GM23338 (cell line): ENCODE measurements at regions not wholly inside any gene's neighbourhood (a gene's known extent, or its start where the extent isn't known, plus 50 kb on each side); places are given as distances from the start of the nearest gene placed in this dataset.
"Not testable (repeated sequence)": the region's sequence is repeated elsewhere in the genome, so short reads cannot be mapped to it uniquely, and the experiment has no call there.

Source experiments
- ATAC-seq: fragments of 200-7000 bp; cut with Tn5 transposase; 3 replicates; pipeline ENCODE4 v1.9.1; 2020
- DNase-seq: peaks from one replicate; pipeline ENCODE4 v3.0.0-alpha.2; 2015; ENCODE audit warnings: low spot score
- H2AFZ ChIP-seq: fragments of 200-600 bp; sonication (generic); 2 replicates; pipeline ENCODE4 v1.8.0; 2016; ENCODE audit warnings: antibody characterized with exemption, mild to moderate bottlenecking, moderate library complexity
- H3F3A ChIP-seq: fragments of 200-600 bp; sonication (generic); replicated peaks from 2 replicates; pipeline ENCODE4 v1.8.0; 2017; ENCODE audit warnings: antibody characterized with exemption, mixed run types, low read depth
- H3K27ac ChIP-seq: fragments of 200-600 bp; sonication (generic); 2 replicates; pipeline ENCODE4 v1.6.1; 2016; ENCODE audit warnings: low read depth
- H3K27me3 ChIP-seq: fragments of 200-600 bp; sonication (generic); 2 replicates; pipeline ENCODE4 v1.8.0; 2016; ENCODE audit warnings: mild to moderate bottlenecking, mixed run types, moderate library complexity; ENCODE audit not compliant: insufficient read depth
- H3K36me3 ChIP-seq: fragments of 200-600 bp; sonication (generic); 2 replicates; pipeline ENCODE4 v1.8.0; 2016; ENCODE audit warnings: mild to moderate bottlenecking; ENCODE audit not compliant: insufficient read depth
- H3K4me1 ChIP-seq: fragments of 200-600 bp; sonication (generic); 2 replicates; pipeline ENCODE4 v1.8.0; 2016; ENCODE audit warnings: mild to moderate bottlenecking, moderate library complexity; ENCODE audit not compliant: insufficient read depth
- H3K4me2 ChIP-seq: fragments of 200-600 bp; sonication (generic); 2 replicates; pipeline ENCODE4 v1.7.1; 2017; ENCODE audit warnings: mixed run types
- H3K4me3 ChIP-seq: fragments of 200-600 bp; sonication (generic); 2 replicates; pipeline ENCODE4 v1.6.1; 2016; ENCODE audit warnings: mixed run types
- H3K79me2 ChIP-seq: fragments of 200-600 bp; sonication (generic); replicated peaks from 2 replicates; pipeline ENCODE4 v1.8.0; 2017; ENCODE audit warnings: mild to moderate bottlenecking; ENCODE audit not compliant: insufficient read depth
- H3K9me2 ChIP-seq: fragments of 200-600 bp; sonication (generic); 2 replicates; pipeline ENCODE4 v1.8.0; 2017; ENCODE audit not compliant: insufficient read depth
- H4K20me1 ChIP-seq: fragments of 200-600 bp; sonication (generic); replicated peaks from 2 replicates; pipeline ENCODE4 v1.8.0; 2017; ENCODE audit warnings: mild to moderate bottlenecking; ENCODE audit not compliant: insufficient read depth
- H3K27ac Mint-ChIP-seq: 2 replicates; pipeline ENCODE4 v1.8.0; 2020; ENCODE audit warnings: inconsistent platforms, mild to moderate bottlenecking, moderate library complexity, mixed read lengths
- H3K27me3 Mint-ChIP-seq: 3 replicates; pipeline ENCODE4 v1.8.0; 2022; ENCODE audit warnings: low read depth, mild to moderate bottlenecking, moderate library complexity, mixed read lengths, inconsistent platforms; ENCODE audit not compliant: insufficient read depth, poor library complexity
- H3K36me3 Mint-ChIP-seq: 3 replicates; pipeline ENCODE4 v1.8.0; 2021; ENCODE audit warnings: low read depth, mild to moderate bottlenecking, inconsistent platforms, moderate library complexity, mixed read lengths
- H3K4me1 Mint-ChIP-seq: 3 replicates; pipeline ENCODE4 v1.8.0; 2020; ENCODE audit warnings: mild to moderate bottlenecking, inconsistent platforms, mixed read lengths
- H3K4me3 Mint-ChIP-seq: 3 replicates; pipeline ENCODE4 v1.8.0; 2021; ENCODE audit warnings: moderate library complexity, mild to moderate bottlenecking, inconsistent platforms, mixed read lengths
- H3K9me3 Mint-ChIP-seq: 3 replicates; pipeline ENCODE4 v1.8.0; 2020; ENCODE audit warnings: moderate library complexity, mild to moderate bottlenecking, inconsistent platforms, mixed read lengths
- CREB1 ChIP-seq: fragments of 250-450 bp; sonication (Bioruptor Pico); IDR thresholded peaks from 2 replicates; pipeline ENCODE4 v1.5.0; 2020; ENCODE audit warnings: low read depth, mild to moderate bottlenecking, moderate library complexity
- EZH2 ChIP-seq: fragments of 200-600 bp; sonication (generic); IDR thresholded peaks from one replicate; pipeline ENCODE4 v1.8.0; 2017; ENCODE audit warnings: antibody characterized with exemption, mild to moderate bottlenecking, low read depth; ENCODE audit not compliant: unreplicated experiment
- EZH2phosphoT487 ChIP-seq: fragments of 200-600 bp; sonication (generic); IDR thresholded peaks from one replicate; pipeline ENCODE4 v1.8.1; 2018; ENCODE audit warnings: antibody characterized with exemption; ENCODE audit not compliant: unreplicated experiment
- JUNB ChIP-seq: IDR thresholded peaks from one replicate; pipeline ENCODE4 v1.6.1; 2016; ENCODE audit warnings: antibody characterized with exemption; ENCODE audit not compliant: unreplicated experiment
- NANOG ChIP-seq: IDR thresholded peaks from 2 replicates; pipeline ENCODE4 v1.6.1; 2016; ENCODE audit warnings: antibody characterized with exemption, borderline replicate concordance
- POLR2AphosphoS5 ChIP-seq: IDR thresholded peaks from 2 replicates; pipeline ENCODE4 v1.6.1; 2016; ENCODE audit warnings: antibody characterized with exemption, low read depth
- ZNF114 ChIP-seq: fragments of 250-450 bp; sonication (Bioruptor Pico); IDR thresholded peaks from 2 replicates; pipeline ENCODE4 v1.5.0; 2020; ENCODE audit warnings: mild to moderate bottlenecking, moderate library complexity
- ZNF331 ChIP-seq: fragments of 250-450 bp; sonication (Bioruptor Pico); IDR thresholded peaks from 2 replicates; pipeline ENCODE4 v1.5.0; 2020; ENCODE audit warnings: low read depth, mild to moderate bottlenecking, moderate library complexity
- TF ChIP-seq, protein P1 (sequence below): IDR thresholded peaks from one replicate; pipeline ENCODE4 v1.6.1; 2018; ENCODE audit warnings: antibody characterized with exemption; ENCODE audit not compliant: unreplicated experiment
- TF ChIP-seq, protein P2 (sequence below), 2 experiments: fragments of 200-600 bp in 1 of 2; sonication (generic) in 1 of 2; conservative IDR thresholded peaks; 2 replicates each; pipeline versions ENCODE4 v1.5.1 to v1.6.1; 2016 to 2017; ENCODE audit warnings: antibody characterized with exemption in 2 of 2, low read depth in 2 of 2, mild to moderate bottlenecking in 2 of 2, moderate library complexity in 1 of 2
- TF ChIP-seq, protein P3 (sequence below): fragments of 250-450 bp; sonication (Bioruptor Pico); IDR thresholded peaks from 2 replicates; pipeline ENCODE4 v1.5.0; 2020; ENCODE audit warnings: mild to moderate bottlenecking, moderate library complexity

DNA sequence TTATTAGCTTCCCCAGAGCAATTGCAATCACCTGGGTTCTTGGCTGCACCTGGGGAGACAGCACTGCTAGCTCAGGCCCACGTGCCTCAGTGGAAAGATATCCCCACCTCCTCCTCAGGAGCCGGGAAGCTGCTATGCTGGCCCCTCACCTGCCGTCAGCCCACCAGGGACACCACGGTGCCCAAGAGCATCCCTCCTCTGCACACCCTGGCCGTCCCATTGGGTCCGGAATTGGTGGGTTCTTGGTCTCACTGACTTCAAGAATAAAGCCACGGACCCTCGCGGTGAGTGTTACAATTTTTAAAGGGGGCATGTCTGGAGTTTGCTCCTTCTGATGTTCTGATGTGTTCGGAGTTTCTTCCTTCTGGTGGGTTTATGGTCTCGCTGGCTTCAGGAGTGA is 72.3 kb upstream of the MEF2A start:
- ATAC-seq (no peak), DNase-seq (no peak)
- Histone ChIP-seq H3K4me1 (no peaks in the 10 kb centered on the region), H3K27ac (no peak overlapping the region), H4K20me1 (no peaks in the 10 kb centered on the region), H3K4me3 (no peak overlapping the region), H2AFZ (no peak overlapping the region), H3K79me2 (no peaks in the 10 kb centered on the region), H3F3A (no peaks in the 10 kb centered on the region), H3K36me3 (no peaks in the 10 kb centered on the region; the same call in 1 of the 2 replicates), H3K9me2 (no peaks in the 10 kb centered on the region), H3K27me3 (no peaks in the 10 kb centered on the region), H3K4me2 (no peak overlapping the region)
- Mint-ChIP-seq H3K4me1 (no peaks in the 10 kb centered on the region; the same call in 2 of the 3 replicates), H3K27ac (no peak overlapping the region), H3K4me3 (no peak overlapping the region), H3K27me3 (peaks cover 5% of the 10 kb centered on the region), H3K9me3 (peaks cover 13% of the 10 kb centered on the region), H3K36me3 (peaks cover 3% of the 10 kb centered on the region; the same call in 1 of the 3 replicates)
- TF ChIP-seq NANOG: no peak
- TF ChIP-seq POLR2AphosphoS5: no peak
- no peak for TF ChIP-seq EZH2
- no peak for TF ChIP-seq JUNB
- TF ChIP-seq, protein P1, sequence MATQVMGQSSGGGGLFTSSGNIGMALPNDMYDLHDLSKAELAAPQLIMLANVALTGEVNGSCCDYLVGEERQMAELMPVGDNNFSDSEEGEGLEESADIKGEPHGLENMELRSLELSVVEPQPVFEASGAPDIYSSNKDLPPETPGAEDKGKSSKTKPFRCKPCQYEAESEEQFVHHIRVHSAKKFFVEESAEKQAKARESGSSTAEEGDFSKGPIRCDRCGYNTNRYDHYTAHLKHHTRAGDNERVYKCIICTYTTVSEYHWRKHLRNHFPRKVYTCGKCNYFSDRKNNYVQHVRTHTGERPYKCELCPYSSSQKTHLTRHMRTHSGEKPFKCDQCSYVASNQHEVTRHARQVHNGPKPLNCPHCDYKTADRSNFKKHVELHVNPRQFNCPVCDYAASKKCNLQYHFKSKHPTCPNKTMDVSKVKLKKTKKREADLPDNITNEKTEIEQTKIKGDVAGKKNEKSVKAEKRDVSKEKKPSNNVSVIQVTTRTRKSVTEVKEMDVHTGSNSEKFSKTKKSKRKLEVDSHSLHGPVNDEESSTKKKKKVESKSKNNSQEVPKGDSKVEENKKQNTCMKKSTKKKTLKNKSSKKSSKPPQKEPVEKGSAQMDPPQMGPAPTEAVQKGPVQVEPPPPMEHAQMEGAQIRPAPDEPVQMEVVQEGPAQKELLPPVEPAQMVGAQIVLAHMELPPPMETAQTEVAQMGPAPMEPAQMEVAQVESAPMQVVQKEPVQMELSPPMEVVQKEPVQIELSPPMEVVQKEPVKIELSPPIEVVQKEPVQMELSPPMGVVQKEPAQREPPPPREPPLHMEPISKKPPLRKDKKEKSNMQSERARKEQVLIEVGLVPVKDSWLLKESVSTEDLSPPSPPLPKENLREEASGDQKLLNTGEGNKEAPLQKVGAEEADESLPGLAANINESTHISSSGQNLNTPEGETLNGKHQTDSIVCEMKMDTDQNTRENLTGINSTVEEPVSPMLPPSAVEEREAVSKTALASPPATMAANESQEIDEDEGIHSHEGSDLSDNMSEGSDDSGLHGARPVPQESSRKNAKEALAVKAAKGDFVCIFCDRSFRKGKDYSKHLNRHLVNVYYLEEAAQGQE: no peak
- TF ChIP-seq, protein P2, sequence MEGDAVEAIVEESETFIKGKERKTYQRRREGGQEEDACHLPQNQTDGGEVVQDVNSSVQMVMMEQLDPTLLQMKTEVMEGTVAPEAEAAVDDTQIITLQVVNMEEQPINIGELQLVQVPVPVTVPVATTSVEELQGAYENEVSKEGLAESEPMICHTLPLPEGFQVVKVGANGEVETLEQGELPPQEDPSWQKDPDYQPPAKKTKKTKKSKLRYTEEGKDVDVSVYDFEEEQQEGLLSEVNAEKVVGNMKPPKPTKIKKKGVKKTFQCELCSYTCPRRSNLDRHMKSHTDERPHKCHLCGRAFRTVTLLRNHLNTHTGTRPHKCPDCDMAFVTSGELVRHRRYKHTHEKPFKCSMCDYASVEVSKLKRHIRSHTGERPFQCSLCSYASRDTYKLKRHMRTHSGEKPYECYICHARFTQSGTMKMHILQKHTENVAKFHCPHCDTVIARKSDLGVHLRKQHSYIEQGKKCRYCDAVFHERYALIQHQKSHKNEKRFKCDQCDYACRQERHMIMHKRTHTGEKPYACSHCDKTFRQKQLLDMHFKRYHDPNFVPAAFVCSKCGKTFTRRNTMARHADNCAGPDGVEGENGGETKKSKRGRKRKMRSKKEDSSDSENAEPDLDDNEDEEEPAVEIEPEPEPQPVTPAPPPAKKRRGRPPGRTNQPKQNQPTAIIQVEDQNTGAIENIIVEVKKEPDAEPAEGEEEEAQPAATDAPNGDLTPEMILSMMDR (conservative IDR thresholded peaks at IDR 0.05; ENCODE audit: low read depth in 2 of 2): no peak
- TF ChIP-seq CREB1: no peak
- TF ChIP-seq EZH2phosphoT487: no peak
- no peak for TF ChIP-seq ZNF114 (CRISPR knock-in tag)
- TF ChIP-seq ZNF331 (CRISPR knock-in tag): no peak
- TF ChIP-seq, protein P3, sequence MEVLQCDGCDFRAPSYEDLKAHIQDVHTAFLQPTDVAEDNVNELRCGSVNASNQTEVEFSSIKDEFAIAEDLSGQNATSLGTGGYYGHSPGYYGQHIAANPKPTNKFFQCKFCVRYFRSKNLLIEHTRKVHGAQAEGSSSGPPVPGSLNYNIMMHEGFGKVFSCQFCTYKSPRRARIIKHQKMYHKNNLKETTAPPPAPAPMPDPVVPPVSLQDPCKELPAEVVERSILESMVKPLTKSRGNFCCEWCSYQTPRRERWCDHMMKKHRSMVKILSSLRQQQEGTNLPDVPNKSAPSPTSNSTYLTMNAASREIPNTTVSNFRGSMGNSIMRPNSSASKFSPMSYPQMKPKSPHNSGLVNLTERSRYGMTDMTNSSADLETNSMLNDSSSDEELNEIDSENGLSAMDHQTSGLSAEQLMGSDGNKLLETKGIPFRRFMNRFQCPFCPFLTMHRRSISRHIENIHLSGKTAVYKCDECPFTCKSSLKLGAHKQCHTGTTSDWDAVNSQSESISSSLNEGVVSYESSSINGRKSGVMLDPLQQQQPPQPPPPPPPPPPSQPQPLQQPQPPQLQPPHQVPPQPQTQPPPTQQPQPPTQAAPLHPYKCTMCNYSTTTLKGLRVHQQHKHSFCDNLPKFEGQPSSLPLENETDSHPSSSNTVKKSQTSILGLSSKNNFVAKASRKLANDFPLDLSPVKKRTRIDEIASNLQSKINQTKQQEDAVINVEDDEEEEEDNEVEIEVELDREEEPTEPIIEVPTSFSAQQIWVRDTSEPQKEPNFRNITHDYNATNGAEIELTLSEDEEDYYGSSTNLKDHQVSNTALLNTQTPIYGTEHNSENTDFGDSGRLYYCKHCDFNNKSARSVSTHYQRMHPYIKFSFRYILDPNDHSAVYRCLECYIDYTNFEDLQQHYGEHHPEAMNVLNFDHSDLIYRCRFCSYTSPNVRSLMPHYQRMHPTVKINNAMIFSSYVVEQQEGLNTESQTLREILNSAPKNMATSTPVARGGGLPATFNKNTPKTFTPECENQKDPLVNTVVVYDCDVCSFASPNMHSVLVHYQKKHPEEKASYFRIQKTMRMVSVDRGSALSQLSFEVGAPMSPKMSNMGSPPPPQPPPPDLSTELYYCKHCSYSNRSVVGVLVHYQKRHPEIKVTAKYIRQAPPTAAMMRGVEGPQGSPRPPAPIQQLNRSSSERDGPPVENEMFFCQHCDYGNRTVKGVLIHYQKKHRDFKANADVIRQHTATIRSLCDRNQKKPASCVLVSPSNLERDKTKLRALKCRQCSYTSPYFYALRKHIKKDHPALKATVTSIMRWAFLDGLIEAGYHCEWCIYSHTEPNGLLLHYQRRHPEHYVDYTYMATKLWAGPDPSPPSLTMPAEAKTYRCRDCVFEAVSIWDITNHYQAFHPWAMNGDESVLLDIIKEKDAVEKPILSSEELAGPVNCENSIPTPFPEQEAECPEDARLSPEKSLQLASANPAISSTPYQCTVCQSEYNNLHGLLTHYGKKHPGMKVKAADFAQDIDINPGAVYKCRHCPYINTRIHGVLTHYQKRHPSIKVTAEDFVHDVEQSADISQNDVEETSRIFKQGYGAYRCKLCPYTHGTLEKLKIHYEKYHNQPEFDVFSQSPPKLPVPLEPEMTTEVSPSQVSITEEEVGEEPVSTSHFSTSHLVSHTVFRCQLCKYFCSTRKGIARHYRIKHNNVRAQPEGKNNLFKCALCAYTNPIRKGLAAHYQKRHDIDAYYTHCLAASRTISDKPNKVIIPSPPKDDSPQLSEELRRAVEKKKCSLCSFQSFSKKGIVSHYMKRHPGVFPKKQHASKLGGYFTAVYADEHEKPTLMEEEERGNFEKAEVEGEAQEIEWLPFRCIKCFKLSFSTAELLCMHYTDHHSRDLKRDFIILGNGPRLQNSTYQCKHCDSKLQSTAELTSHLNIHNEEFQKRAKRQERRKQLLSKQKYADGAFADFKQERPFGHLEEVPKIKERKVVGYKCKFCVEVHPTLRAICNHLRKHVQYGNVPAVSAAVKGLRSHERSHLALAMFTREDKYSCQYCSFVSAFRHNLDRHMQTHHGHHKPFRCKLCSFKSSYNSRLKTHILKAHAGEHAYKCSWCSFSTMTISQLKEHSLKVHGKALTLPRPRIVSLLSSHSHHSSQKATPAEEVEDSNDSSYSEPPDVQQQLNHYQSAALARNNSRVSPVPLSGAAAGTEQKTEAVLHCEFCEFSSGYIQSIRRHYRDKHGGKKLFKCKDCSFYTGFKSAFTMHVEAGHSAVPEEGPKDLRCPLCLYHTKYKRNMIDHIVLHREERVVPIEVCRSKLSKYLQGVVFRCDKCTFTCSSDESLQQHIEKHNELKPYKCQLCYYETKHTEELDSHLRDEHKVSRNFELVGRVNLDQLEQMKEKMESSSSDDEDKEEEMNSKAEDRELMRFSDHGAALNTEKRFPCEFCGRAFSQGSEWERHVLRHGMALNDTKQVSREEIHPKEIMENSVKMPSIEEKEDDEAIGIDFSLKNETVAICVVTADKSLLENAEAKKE (CRISPR knock-in tag): no peak

DNA sequence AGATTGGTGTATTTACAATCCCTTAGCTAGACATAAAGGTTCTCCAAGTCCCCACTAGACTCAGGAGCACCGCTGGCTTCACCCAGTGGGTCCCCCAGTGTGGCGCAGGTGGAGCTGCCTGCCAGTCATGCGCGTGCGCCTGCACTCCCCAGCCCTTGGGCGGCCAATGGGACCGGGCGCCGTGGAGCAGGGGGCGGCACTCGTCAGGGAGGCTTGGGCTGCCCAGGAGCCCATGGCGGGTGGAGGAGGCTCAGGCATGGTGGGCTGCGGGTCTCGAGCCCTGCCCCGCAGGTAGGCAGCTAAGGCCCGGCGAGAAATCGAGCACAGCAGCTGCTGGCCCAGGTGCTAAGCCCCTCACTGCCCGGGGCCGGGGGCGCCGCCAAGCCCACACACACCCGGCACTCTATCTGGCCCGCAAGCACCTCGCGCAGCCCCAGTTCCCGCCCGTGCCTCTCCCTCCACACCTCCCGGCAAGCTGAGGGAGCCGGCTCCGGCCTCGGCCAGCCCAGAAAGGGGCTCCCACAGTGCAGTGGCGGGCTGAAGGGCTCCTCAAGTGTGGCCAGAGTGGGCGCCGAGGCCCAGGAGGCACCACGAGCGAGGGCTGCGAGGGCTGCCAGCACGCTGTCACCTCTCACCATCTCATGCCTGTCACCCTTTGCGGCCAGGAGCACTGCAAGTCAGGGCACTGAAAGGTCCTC is 71.1 kb upstream of the MEF2A start:
- H4K20me1 ChIP-seq, ATAC-seq, H3K4me1 ChIP-seq, H3K27me3 Mint-ChIP-seq, H3K9me2 ChIP-seq, H3K4me1 Mint-ChIP-seq, H3K36me3 ChIP-seq, H2AFZ ChIP-seq, H3K79me2 ChIP-seq, H3K27ac ChIP-seq, H3K27ac Mint-ChIP-seq, H3K27me3 ChIP-seq, DNase-seq, H3K4me3 ChIP-seq, H3F3A ChIP-seq, H3K4me2 ChIP-seq, H3K4me3 Mint-ChIP-seq, H3K36me3 Mint-ChIP-seq: not testable (repeated sequence)
- peaks cover 13% of the 10 kb centered on the region for H3K9me3 Mint-ChIP-seq
